GM21390 (cell line): ENCODE measurements at regions not wholly inside any gene's neighbourhood (a gene's known extent, or its start where the extent isn't known, plus 50 kb on each side); places are given as distances from the start of the nearest gene placed in this dataset.
"Not testable (repeated sequence)": the region's sequence is repeated elsewhere in the genome, so short reads cannot be mapped to it uniquely, and the experiment has no call there.

Experiments
- ATAC-seq: cut with Tn5 transposase; IDR thresholded peaks from one replicate; pipeline ENCODE4 v1.9.1; 2021; ENCODE audit not compliant: unreplicated experiment

DNA sequence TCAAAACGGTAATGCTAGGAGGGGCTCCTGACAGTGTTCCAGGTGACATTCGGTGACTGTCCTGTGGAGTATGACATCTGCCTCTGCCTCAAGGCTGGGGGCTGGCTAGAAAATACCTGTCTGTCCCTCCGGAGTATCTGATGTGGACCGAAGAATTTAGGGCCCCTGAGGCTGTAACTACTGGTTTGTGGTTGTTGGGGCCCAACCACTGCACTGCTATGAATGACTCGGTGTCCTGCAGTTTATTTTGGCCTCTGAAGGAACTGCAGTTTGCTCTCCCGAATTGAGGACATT, 198.9 kb upstream of the CAND1 start:
- no peak for ATAC-seq

DNA sequence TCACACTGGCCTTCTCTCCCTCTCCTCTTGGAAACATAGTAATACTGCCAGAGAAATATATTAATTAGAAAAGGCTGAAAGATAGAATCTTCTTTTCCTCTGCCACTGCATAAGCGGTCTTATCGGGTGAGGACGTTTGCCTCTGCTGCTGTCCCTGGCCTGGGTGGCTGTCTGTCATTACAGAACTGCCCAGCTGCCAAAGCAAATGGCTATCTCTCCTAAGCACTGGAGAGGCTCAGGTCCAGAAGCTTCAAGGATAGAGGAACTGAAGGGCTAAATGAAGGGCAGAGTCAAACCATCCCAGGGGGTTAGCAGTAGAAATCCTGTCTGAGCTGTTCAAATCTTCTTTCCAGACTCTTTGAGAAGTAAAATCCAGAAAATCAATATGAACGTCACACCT, 198.6 kb upstream of the CAND1 start:
- no peak for ATAC-seq

GRCh38 chr12:67072281-67072680, 196.9 kb upstream of the CAND1 start:
- not testable (repeated sequence) for ATAC-seq

DNA sequence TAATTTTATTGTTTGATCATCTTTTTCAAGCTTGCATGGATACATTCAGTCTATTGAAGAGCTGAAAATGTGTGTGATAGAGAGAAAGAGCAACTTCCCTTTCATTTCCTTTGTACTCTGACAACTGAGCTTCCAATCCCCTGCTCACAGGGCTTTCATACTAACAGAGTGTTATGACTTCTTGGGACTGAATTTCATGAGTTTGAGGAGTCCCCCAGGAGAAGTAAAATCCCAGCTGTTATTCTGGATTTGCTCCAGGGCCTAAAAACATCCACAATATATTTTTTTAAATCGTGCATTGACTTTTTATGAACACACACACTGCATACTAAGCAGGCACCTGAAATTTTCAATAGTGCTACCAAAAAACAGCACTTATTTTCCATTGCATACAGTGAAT, 195.8 kb upstream of the CAND1 start:
- no peak for ATAC-seq

- ATAC-seq = no peak
Observed at GRCh38 chr12:67074072-67074471, 195.1 kb upstream of the CAND1 start.

DNA sequence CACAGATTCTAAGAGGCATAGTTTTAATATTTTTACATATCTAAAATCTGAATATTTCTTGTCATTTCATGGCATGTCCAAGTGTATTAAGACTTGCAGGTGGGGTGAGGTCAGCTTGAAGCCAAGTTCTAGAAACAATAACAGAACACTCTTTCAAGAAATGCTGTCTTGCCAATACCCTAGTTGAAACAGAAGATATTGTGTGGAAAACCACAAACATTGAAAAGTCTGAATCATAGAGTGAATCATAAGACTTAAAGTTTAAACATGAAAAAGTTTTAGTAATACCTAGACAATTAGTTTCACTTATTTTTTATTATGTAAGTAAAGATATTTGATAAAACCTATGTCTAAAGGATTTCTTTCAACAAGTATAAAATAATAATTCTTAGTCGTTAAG, 191.5 kb upstream of the CAND1 start:
- ATAC-seq = no peak

DNA sequence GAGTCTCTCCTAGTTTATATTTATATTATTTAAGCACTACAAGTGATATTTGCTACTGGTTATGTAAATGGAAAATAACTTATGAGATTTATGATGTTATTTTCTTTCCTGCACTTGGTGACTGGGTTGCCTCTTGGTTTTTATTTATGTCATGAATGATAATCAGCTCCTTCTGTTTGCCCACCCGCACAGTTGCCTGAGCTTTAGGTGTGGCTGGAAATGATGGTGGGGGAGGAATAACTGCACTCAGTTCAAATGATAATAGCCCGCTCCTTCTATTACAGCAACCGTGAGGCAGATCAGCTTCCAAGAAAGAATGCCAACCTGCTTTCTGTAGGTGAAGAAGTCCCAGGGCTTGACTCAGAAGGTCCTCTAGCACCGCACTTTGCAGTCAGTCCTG, 190.2 kb upstream of the CAND1 start:
- no peak for ATAC-seq

- ATAC-seq = no peak
Observed at GRCh38 chr12:67080637-67081036, 188.5 kb upstream of the CAND1 start.

- ATAC-seq = no peak
Observed at GRCh38 chr12:67082221-67082620, 186.9 kb upstream of the CAND1 start.

GRCh38 chr12:67085699-67086098, 183.5 kb upstream of the CAND1 start:
- no peak for ATAC-seq

DNA sequence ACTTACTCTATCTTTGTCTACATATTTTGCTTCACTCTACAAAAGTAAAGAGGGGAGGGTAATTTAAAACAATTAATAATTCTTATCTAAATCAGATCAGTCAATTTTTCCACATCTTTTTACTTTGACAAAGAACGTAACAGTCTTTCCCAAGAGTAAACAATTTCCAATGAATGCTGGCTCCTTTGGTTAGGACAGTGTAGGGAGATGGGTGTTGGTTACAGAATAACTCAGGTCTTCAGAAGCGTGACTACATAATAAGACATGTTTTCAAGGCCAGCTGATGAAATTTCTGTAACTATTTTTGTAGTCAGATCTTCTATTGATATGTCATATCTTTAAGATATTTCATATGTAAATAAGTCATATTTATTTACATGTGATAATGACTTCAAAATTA, 183.0 kb upstream of the CAND1 start:
- no peak for ATAC-seq

- ATAC-seq = no peak
Observed at GRCh38 chr12:67088401-67089118, 180.6 kb upstream of the CAND1 start.

GRCh38 chr12:67091204-67091603, 178.0 kb upstream of the CAND1 start:
- no peak for ATAC-seq

DNA sequence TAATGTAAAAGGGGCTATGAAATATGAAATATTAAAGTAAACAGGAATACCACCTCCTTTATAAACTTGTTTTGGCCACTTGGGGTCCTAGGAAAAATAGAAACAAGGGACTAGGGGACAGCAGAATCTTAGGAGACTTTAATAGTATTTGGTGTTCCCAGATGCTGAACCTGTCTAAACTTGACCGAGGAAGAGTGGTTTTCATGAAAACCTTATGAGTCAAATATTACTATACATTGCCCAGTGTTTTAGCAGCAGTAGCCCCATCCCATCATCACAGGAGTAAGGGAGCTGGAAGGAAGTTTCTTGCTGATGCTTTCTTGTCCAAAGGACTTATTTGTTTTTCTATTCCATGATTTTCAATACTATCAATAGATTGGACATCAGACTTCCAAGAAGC, 177.5 kb upstream of the CAND1 start:
- no peak for ATAC-seq

DNA sequence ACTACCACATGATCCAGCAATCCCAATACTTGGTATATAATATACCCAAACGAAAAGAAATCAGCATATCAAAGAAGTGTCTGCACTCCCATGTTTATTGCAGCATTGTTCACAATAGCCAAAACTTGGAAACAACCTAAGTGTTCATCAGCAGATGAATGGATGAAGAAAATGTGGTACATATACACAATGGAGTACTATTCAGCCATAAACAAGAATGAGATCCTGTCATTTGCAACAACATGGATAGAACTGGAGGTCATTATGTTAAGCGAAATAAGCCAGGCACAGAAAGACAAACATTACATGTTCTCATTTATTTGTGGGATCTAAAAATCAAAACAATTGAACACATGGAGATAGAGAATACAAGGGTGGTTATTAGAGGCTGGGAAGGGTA, 176.2 kb upstream of the CAND1 start:
- not testable (repeated sequence) for ATAC-seq

GRCh38 chr12:67096533-67097318, 172.4 kb upstream of the CAND1 start:
- no peak for ATAC-seq

GRCh38 chr12:67099858-67100257, 169.3 kb upstream of the CAND1 start:
- no peak for ATAC-seq

DNA sequence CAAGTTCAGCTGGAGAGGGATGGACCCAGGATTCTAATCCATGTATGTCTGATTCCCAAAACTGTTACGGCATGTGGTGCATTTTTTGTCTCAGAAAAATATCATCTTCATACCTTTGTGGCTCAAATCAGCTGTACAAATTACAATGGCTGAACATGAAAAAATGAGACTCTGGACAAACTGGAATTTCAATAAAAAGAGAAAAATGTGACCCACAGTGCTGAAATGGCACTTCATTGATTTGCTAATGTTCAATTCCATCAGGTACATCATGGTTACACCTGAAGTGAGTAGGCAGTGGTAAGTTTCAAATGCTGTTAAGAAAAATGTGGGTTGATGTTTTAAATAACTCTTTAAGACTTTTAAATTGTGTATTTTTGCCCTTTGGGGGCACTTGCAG, 165.6 kb upstream of the CAND1 start:
- ATAC-seq = no peak

- no peak for ATAC-seq
Observed at GRCh38 chr12:67107235-67107634, 161.9 kb upstream of the CAND1 start.

DNA sequence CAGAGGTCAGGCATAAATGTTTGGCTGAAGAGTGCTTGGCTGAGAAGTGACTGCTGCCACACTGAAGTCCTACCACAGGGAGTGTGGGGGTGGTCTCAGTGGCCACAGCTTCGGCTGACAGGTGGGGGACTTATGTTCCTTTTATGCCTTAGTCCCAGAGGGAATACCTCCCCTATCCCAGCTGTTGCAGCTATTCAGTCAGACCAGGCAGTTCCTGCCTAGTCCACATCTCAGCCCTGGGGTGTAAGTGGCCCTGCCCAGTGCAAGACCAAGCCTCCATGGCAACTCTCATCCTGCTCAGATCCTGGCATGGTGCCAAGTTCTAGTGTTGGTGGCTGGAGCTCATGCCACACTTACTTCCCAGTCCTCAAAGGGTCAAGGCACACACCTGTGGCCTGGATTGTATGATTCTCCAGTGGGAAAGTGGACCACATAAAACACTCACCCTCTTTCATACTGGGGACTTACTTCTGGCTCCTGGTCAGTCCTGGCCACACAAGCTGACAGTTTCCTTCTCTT, 161.3 kb upstream of the CAND1 start:
- no peak for ATAC-seq

DNA sequence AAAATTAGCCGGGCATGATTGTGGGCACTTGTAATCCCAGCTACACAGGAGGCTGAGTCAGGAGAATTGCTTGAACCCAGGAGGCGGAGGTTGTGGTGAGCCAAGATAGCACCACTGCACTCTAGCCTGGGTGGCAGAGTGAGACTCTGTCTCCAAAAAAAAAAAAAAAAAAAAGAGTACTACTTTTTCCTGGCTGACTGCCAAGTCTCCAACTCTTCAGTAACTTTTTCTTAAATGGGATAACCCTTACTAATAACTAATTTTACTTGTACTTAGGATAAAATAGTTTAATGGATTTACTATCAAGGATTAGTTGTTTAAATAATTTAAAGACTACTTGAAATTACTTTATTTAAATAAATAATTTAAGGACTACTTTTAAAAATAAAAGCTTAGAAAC, 158.8 kb upstream of the CAND1 start:
- ATAC-seq = not testable (repeated sequence)

DNA sequence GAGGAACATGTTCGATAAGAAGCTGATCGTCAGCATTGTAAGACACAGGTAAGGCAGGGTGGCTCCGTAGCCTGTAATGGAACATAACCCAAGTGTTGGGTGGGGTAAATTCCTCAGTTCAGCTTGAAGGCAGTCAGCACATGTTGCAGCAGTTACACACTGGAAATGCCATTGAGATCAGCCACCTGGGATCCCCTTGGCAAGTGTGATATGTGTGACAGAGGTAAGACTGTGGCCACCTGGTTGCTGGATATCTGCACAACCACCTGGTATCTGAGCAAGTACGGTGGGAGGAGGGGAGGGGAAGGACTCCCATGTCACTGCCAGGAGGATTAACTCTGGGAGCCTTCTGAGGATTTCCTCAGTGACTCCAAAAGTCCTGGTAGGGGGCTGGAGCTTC, 158.0 kb upstream of the CAND1 start:
- no peak for ATAC-seq

GRCh38 chr12:67112586-67112985, 156.6 kb upstream of the CAND1 start:
- no peak for ATAC-seq
